ENCODE measurements at regions not wholly inside any gene's neighbourhood (a gene's known extent, or its start where the extent isn't known, plus 50 kb on each side); places are given as distances from the start of the nearest gene placed in this dataset.
"Not testable (repeated sequence)": the region's sequence is repeated elsewhere in the genome, so short reads cannot be mapped to it uniquely, and the experiment has no call there.

- DNase-seq = no peak
Observed at GRCh38 chr7:108627476-108628051, 57.9 kb downstream of the DNAJB9 start.

GRCh38 chr7:108628678-108629077 is 59.0 kb downstream of the DNAJB9 start:
- no peak for DNase-seq

GRCh38 chr7:108629651-108630400 is 60.2 kb downstream of the DNAJB9 start:
- no peak for DNase-seq

- DNase-seq = no peak
Observed at GRCh38 chr7:108634036-108634435, 64.4 kb downstream of the DNAJB9 start.

GRCh38 chr7:108634535-108634934 is 64.9 kb downstream of the DNAJB9 start:
- DNase-seq = no peak

GRCh38 chr7:108637049-108637621 is 67.5 kb downstream of the DNAJB9 start:
- DNase-seq = no peak

- no peak for DNase-seq
Observed at GRCh38 chr7:108642126-108642525, 72.5 kb downstream of the DNAJB9 start.

GRCh38 chr7:108643136-108643535 is 73.5 kb downstream of the DNAJB9 start:
- DNase-seq = no peak

- DNase-seq = no peak
Observed at GRCh38 chr7:108648989-108649388, 79.3 kb downstream of the DNAJB9 start.

GRCh38 chr7:108650467-108650866 is 80.8 kb downstream of the DNAJB9 start:
- no peak for DNase-seq

GRCh38 chr7:108652886-108653285 is 83.2 kb downstream of the DNAJB9 start:
- no peak for DNase-seq

GRCh38 chr7:108653526-108653925 is 83.9 kb downstream of the DNAJB9 start:
- no peak for DNase-seq

GRCh38 chr7:108657140-108657726 is 87.6 kb downstream of the DNAJB9 start:
- not testable (repeated sequence) for DNase-seq

GRCh38 chr7:108659261-108659660 is 89.6 kb downstream of the DNAJB9 start:
- DNase-seq = no peak

- DNase-seq = no peak
Observed at GRCh38 chr7:108659867-108660266, 90.2 kb downstream of the DNAJB9 start.

GRCh38 chr7:108660465-108660864 is 90.8 kb downstream of the DNAJB9 start:
- no peak for DNase-seq

GRCh38 chr7:108662783-108663362 is 93.2 kb downstream of the DNAJB9 start:
- no peak for DNase-seq

- no peak for DNase-seq
Observed at GRCh38 chr7:108663701-108664100, 94.0 kb downstream of the DNAJB9 start.

GRCh38 chr7:108667216-108667615 is 97.5 kb downstream of the DNAJB9 start:
- DNase-seq = no peak

- DNase-seq = no peak
Observed at GRCh38 chr7:108669958-108670357, 100.3 kb downstream of the DNAJB9 start.

- DNase-seq = not testable (repeated sequence)
Observed at GRCh38 chr7:108673699-108674098, 104.0 kb downstream of the DNAJB9 start.

GRCh38 chr7:108684629-108685028 is 115.0 kb downstream of the DNAJB9 start:
- DNase-seq = no peak

- DNase-seq = no peak
Observed at GRCh38 chr7:108686494-108686893, 116.8 kb downstream of the DNAJB9 start.

- no peak for DNase-seq
Observed at GRCh38 chr7:108697254-108697653, 127.6 kb downstream of the DNAJB9 start.

Measured in stimulated activated CD4-positive, alpha-beta T cell treated with anti-CD3 and anti-CD28 coated beads, Interleukin-4, amount 100 ng/mL, for 1 hour (primary cell).